H1 (cell line): ENCODE measurements at regions not wholly inside any gene's neighbourhood (a gene's known extent, or its start where the extent isn't known, plus 50 kb on each side); places are given as distances from the start of the nearest gene placed in this dataset.

Source experiments
- NANOG ChIP-seq: IDR thresholded peaks from 2 replicates; pipeline ENCODE4 v1.6.1; 2011; ENCODE audit warnings: low read length, low read depth, mild to moderate bottlenecking, inconsistent platforms; ENCODE audit not compliant: insufficient read depth, poor library complexity, severe bottlenecking
- RBBP5 ChIP-seq: IDR thresholded peaks from 2 replicates; pipeline ENCODE4 v1.7.1; 2012; ENCODE audit warnings: low read depth, mild to moderate bottlenecking, inconsistent platforms, low read length, moderate library complexity, borderline replicate concordance
- RXRA ChIP-seq: IDR thresholded peaks from 2 replicates; pipeline ENCODE4 v1.6.1; 2011; ENCODE audit warnings: low read depth, mild to moderate bottlenecking, low read length, moderate library complexity; ENCODE audit not compliant: insufficient read depth

- TF ChIP-seq RXRA (no peak), NANOG (no peak), RBBP5 (no peak)
Observed at GRCh38 chr2:180669016-180669415, 311.4 kb upstream of the UBE2E3 start (continued).
